Neural progenitor cell (in vitro differentiated cells): ENCODE measurements at regions not wholly inside any gene's neighbourhood (a gene's known extent, or its start where the extent isn't known, plus 50 kb on each side); places are given as distances from the start of the nearest gene placed in this dataset.

Experiments
- CTCF ChIP-seq: fragments of 200-600 bp; sonication (generic); IDR thresholded peaks from 2 replicates; pipeline ENCODE4 v1.5.1; 2017; ENCODE audit warnings: antibody characterized with exemption, mild to moderate bottlenecking
- EZH2 ChIP-seq: fragments of 200-600 bp; sonication (generic); IDR thresholded peaks from 2 replicates; pipeline ENCODE4 v1.6.1; 2017; ENCODE audit warnings: antibody characterized with exemption, mild to moderate bottlenecking, moderate library complexity

GRCh38 chr10:127635882-127636281 is 86.8 kb downstream of the NPS start:
- TF ChIP-seq CTCF (no peak), EZH2 (no peak)
